ENCODE measurements at regions not wholly inside any gene's neighbourhood (a gene's known extent, or its start where the extent isn't known, plus 50 kb on each side); places are given as distances from the start of the nearest gene placed in this dataset.

DNA sequence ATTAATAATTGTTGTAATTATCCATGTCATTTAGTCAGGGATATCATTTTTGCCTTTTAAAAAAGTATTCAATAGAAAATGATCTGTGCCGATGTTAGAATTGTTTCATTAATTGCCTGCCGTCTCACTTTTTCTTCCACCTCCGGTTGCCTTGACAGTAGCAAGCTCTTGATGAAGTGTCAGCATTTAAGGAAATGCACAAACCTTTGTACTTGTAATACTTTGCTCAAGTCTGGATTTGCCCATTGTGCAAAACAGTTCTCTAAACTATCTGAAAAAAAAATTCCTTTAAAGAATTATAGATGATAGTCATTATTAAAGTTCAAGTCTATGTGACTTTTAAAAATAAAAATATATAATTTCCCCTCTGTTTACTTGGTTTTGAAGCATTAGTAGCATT is 619.7 kb downstream of the GATA3 start:
- TF ChIP-seq EP300 (IDR thresholded peaks at IDR 0.05; ENCODE audit: borderline replicate concordance) (no peak), YY1 (IDR thresholded peaks at IDR 0.05; ENCODE audit: low read depth) (no peak)
- TF ChIP-seq, protein P1, sequence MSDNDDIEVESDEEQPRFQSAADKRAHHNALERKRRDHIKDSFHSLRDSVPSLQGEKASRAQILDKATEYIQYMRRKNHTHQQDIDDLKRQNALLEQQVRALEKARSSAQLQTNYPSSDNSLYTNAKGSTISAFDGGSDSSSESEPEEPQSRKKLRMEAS (IDR thresholded peaks at IDR 0.05) = no peak
